B cell (primary cell): ENCODE measurements at regions not wholly inside any gene's neighbourhood (a gene's known extent, or its start where the extent isn't known, plus 50 kb on each side); places are given as distances from the start of the nearest gene placed in this dataset.
"Not testable (repeated sequence)": the region's sequence is repeated elsewhere in the genome, so short reads cannot be mapped to it uniquely, and the experiment has no call there.

Source experiments
- ATAC-seq: fragments of 200-7000 bp; cut with Tn5 transposase; one replicate; pipeline ENCODE4 v1.10.0; 2021; ENCODE audit warnings: low read depth, mild to moderate bottlenecking, moderate number of reproducible peaks, moderate library complexity
- CTCF ChIA-PET: fragments of 350-600 bp; sonication (Branson Sonifier 250); formaldehyde crosslinking; loops from one replicate; lab custom pipeline; 2021; ENCODE audit warnings: antibody characterized with exemption, inconsistent platforms; lab: Charles Lee
- POLR2A ChIA-PET: fragments of 350-600 bp; sonication (Branson Sonifier 250); formaldehyde crosslinking; loops from one replicate; lab custom pipeline; 2021; ENCODE audit warnings: antibody characterized with exemption; lab: Charles Lee
- DNase-seq: peaks from one replicate; pipeline ENCODE4 v3.0.0; 2013
- H2AFZ ChIP-seq: 2 replicates; pipeline ENCODE4 v1.6.1; 2012; ENCODE audit warnings: mild to moderate bottlenecking, low read depth, low read length; ENCODE audit not compliant: insufficient read depth, poor library complexity, severe bottlenecking
- H3K27ac ChIP-seq, 2 donors: 1 replicate in 1 of 2; 2 replicates in 1 of 2; pipeline ENCODE4 v1.5.1; 2012 to 2013; ENCODE audit warnings: low read length in 2 of 2, mild to moderate bottlenecking in 2 of 2, moderate library complexity in 1 of 2
- H3K27me3 ChIP-seq, 4 experiments: fragments of 200-600 bp in 1 of 4; sonication (generic) in 1 of 4; replicated peaks in 1 of 4; 1 replicate in 2 of 4; 2 replicates in 2 of 4; pipeline versions ENCODE4 v1.6.1 to v1.7.0; 2013 to 2016; ENCODE audit warnings: low read length in 3 of 4, mild to moderate bottlenecking in 2 of 4, mixed read lengths in 1 of 4, moderate library complexity in 1 of 4; ENCODE audit not compliant: insufficient read depth in 4 of 4, control insufficient read depth in 3 of 4; ENCODE audit errors: control extremely low read depth in 1 of 4
- H3K36me3 ChIP-seq, 2 experiments: replicated peaks in 1 of 2; 1 replicate in 1 of 2; 2 replicates in 1 of 2; pipeline versions ENCODE4 v1.6.1 to v1.7.1; 2013; ENCODE audit warnings: low read length in 1 of 2; ENCODE audit not compliant: insufficient read depth in 2 of 2, control insufficient read depth in 1 of 2; ENCODE audit errors: control extremely low read depth in 1 of 2, extremely low read depth in 1 of 2
- H3K4me1 ChIP-seq, 2 donors: fragments of 200-600 bp in 1 of 2; sonication (generic) in 1 of 2; 1 replicate in 1 of 2; 2 replicates in 1 of 2; pipeline versions ENCODE4 v1.5.1 to v1.6.1; 2013 to 2017; ENCODE audit warnings: low read length in 2 of 2; ENCODE audit not compliant: control insufficient read depth in 2 of 2, insufficient read depth in 2 of 2
- H3K4me2 ChIP-seq: replicated peaks from 2 replicates; pipeline ENCODE3; 2012; ENCODE audit warnings: mild to moderate bottlenecking, low read depth, low read length; ENCODE audit not compliant: poor library complexity, severe bottlenecking
- H3K4me3 ChIP-seq, 5 experiments: fragments of 200-600 bp in 1 of 5; sonication (generic) in 1 of 5; 1 replicate in 3 of 5; 2 replicates in 2 of 5; pipeline versions ENCODE4 v1.5.1 to v1.7.0; 2011 to 2016; ENCODE audit warnings: low read length in 4 of 5, mild to moderate bottlenecking in 4 of 5, low read depth in 2 of 5, control low read depth in 1 of 5, moderate library complexity in 1 of 5; ENCODE audit not compliant: insufficient read depth in 1 of 5; ENCODE audit errors: control extremely low read depth in 1 of 5, extremely low read depth in 1 of 5
- H3K79me2 ChIP-seq: fragments of 200-600 bp; sonication (generic); one replicate; pipeline ENCODE4 v1.6.0; 2016; ENCODE audit warnings: low read length; ENCODE audit not compliant: control insufficient read depth, insufficient read depth
- H3K9ac ChIP-seq: fragments of 200-600 bp; sonication (generic); 2 replicates; pipeline ENCODE4 v1.6.1; 2017; ENCODE audit warnings: mild to moderate bottlenecking, low read length, moderate library complexity
- H3K9me3 ChIP-seq, 3 donors: one replicate each; pipeline versions ENCODE4 v1.6.1 to v1.7.1; 2013; ENCODE audit warnings: low read length in 2 of 3; ENCODE audit not compliant: control insufficient read depth in 2 of 3, insufficient read depth in 1 of 3; ENCODE audit errors: control extremely low read depth in 1 of 3
- H4K20me1 ChIP-seq: 2 replicates; pipeline ENCODE4 v1.6.0; 2012; ENCODE audit warnings: mild to moderate bottlenecking, low read length; ENCODE audit not compliant: insufficient read depth, control insufficient read depth, poor library complexity, severe bottlenecking
- H3K27ac Mint-ChIP-seq: one replicate; pipeline ENCODE4 v1.8.0; 2021; ENCODE audit warnings: mixed read lengths
- H3K27me3 Mint-ChIP-seq: one replicate; pipeline ENCODE4 v1.8.0; 2021; ENCODE audit warnings: mixed read lengths
- H3K4me1 Mint-ChIP-seq: one replicate; pipeline ENCODE4 v1.8.0; 2021; ENCODE audit warnings: mixed read lengths
- H3K4me3 Mint-ChIP-seq: one replicate; pipeline ENCODE4 v1.8.0; 2021; ENCODE audit warnings: mixed read lengths
- H3K9me3 Mint-ChIP-seq: one replicate; pipeline ENCODE4 v1.8.0; 2022; ENCODE audit warnings: mixed read lengths; ENCODE audit not compliant: insufficient read depth
- CTCF ChIP-seq: fragments of 200-600 bp; IDR thresholded peaks from one replicate; pipeline ENCODE4 v1.8.0; 2022; ENCODE audit warnings: antibody characterized with exemption, mild to moderate bottlenecking
- EZH2 ChIP-seq: IDR thresholded peaks from 2 replicates; pipeline ENCODE4 v1.6.1; 2012; ENCODE audit warnings: borderline replicate concordance, low read depth, mild to moderate bottlenecking, moderate library complexity, low read length; ENCODE audit not compliant: insufficient read depth, poor library complexity, severe bottlenecking
- WGBS: methylation state at CpG from one replicate; pipeline ENCODE4 v1.1.5; 2013; ENCODE audit warnings: missing lambda C conversion rate; ENCODE audit not compliant: insufficient coverage; 5-methylcytosine and 5-hydroxymethylcytosine counted together
- intact Hi-C: fragments of 100-400 bp; cut with micrococcal nuclease; formaldehyde crosslinking; loops from one replicate; pipeline ENCODE4 v1.10.0; 2022

DNA sequence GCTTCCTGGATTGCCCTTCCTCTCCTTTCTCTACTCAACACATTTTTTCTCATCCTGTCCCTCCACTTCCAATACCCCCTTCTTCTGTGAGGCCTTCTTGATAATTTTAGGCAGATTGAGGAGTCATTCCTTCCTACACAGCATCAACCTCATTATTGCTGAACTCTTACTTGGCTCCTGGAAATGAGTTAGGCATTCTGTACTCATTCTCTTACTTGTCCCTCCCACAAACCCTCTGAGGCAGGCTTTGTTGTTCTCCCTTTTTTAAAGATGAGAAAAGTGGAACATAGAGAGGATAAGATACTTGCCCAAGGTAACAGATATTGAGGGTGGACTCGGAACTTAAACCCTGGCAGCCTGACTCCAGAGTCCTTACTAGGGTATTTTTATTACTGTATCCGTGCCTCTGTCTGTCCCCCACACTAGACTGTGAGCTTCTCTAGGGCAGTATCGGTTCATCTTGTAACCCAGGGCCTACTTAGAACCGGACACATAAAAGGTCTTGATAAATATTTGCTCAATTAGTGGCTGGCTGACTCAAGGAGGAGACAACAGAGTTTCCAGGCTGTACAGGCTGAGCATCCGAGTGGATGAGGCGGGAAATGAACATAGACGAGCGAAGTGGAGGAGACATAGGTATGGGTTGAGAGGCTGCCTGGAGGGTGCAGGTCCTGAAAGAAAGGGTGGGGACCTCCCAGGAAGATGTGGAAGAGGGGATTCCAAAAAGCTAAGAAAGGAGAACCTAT lies 148.7 kb upstream of the ATP2B2 start:
- TF ChIP-seq EZH2, result no peak
- no peak for TF ChIP-seq CTCF
- Histone ChIP-seq H3K27me3 (peaks cover 0 to 10% (median 4%) of the 10 kb centered on the region in 4 experiments), H3K9me3 (peaks cover 0 to 5% (median 0%) of the 10 kb centered on the region in 3 donors), H3K27ac (no peak overlapping the region), H3K4me3 (no peak overlapping the region), H3K36me3 (no peaks in the 10 kb centered on the region), H2AFZ (no peak overlapping the region), H3K79me2 (no peaks in the 10 kb centered on the region), H4K20me1 (no peaks in the 10 kb centered on the region), H3K4me2 (no peak overlapping the region), H3K9ac (no peak overlapping the region), H3K4me1 (no peaks in the 10 kb centered on the region)
- 93% methylated on average over 6 of the region's 8 CpGs for WGBS
- no peaks in the 10 kb centered on the region for H3K9me3 Mint-ChIP-seq
- H3K4me1 Mint-ChIP-seq, result no peaks in the 10 kb centered on the region
- no peak overlapping the region for H3K4me3 Mint-ChIP-seq
- ChIA-PET CTCF (no interaction called here), POLR2A (no interaction called here)
- peaks cover 38% of the 10 kb centered on the region for H3K27me3 Mint-ChIP-seq
- no peak overlapping the region for H3K27ac Mint-ChIP-seq
- intact Hi-C loops, result no loop called here
- no peak for ATAC-seq
- no peak for DNase-seq

GRCh38 chr3:10655105-10655504 lies 149.7 kb upstream of the ATP2B2 start:
- Histone ChIP-seq H2AFZ (no peak overlapping the region), H4K20me1 (no peaks in the 10 kb centered on the region), H3K27ac (no peak overlapping the region), H3K36me3 (no peaks in the 10 kb centered on the region), H3K4me3 (no peak overlapping the region), H3K4me2 (no peak overlapping the region), H3K27me3 (peaks cover 0 to 10% (median 4%) of the 10 kb centered on the region in 4 experiments), H3K79me2 (no peaks in the 10 kb centered on the region), H3K9me3 (peaks cover 0 to 5% (median 0%) of the 10 kb centered on the region in 3 donors), H3K9ac (no peak overlapping the region), H3K4me1 (no peaks in the 10 kb centered on the region)
- ChIA-PET CTCF (no interaction called here), POLR2A (no interaction called here)
- Mint-ChIP-seq H3K4me1 (no peaks in the 10 kb centered on the region), H3K27me3 (peaks cover 44% of the 10 kb centered on the region), H3K27ac (no peak overlapping the region), H3K9me3 (no peaks in the 10 kb centered on the region), H3K4me3 (no peak overlapping the region)
- 60% methylated on average over 3 of the region's 3 CpGs for WGBS
- intact Hi-C loops, result no loop called here
- no peak for TF ChIP-seq CTCF
- TF ChIP-seq EZH2, result no peak
- DNase-seq (no peak), ATAC-seq (no peak)

- H3K36me3 ChIP-seq, H3K9me3 ChIP-seq, H3K27ac ChIP-seq, ATAC-seq, H3K4me1 Mint-ChIP-seq, H3K9ac ChIP-seq, H3K79me2 ChIP-seq, H4K20me1 ChIP-seq, H3K27ac Mint-ChIP-seq, intact Hi-C loops, H2AFZ ChIP-seq, CTCF ChIA-PET, H3K4me3 Mint-ChIP-seq, H3K4me2 ChIP-seq, DNase-seq, H3K4me1 ChIP-seq, H3K4me3 ChIP-seq, H3K9me3 Mint-ChIP-seq, POLR2A ChIA-PET, H3K27me3 ChIP-seq: not testable (repeated sequence)
- H3K27me3 Mint-ChIP-seq, result peaks cover 38% of the 10 kb centered on the region
- 75% methylated on average over 4 of the region's 5 CpGs for WGBS
Observed at GRCh38 chr3:10657339-10657738, 152.0 kb upstream of the ATP2B2 start.
